PFSK-1 (cell line): ENCODE measurements at regions not wholly inside any gene's neighbourhood (a gene's known extent, or its start where the extent isn't known, plus 50 kb on each side); places are given as distances from the start of the nearest gene placed in this dataset.

Source experiments
- FOXP2 ChIP-seq: optimal IDR thresholded peaks from 2 replicates; pipeline ENCODE3; 2011; ENCODE audit warnings: borderline replicate concordance, control low read depth, inconsistent platforms; ENCODE audit not compliant: insufficient read depth; ENCODE audit errors: extremely low read length, extremely low read depth
- POLR2AphosphoS5 ChIP-seq: IDR thresholded peaks from 2 replicates; pipeline ENCODE4 v1.6.1; 2012; ENCODE audit warnings: low read depth, mild to moderate bottlenecking, control low read depth, low read length, moderate library complexity
- REST ChIP-seq, 2 experiments: IDR thresholded peaks; 2 replicates each; pipeline versions ENCODE4 v1.6.1 to v1.8.0; 2011 to 2012; ENCODE audit warnings: low read depth in 2 of 2, low read length in 2 of 2, control low read depth in 1 of 2, inconsistent platforms in 1 of 2, mild to moderate bottlenecking in 1 of 2, moderate library complexity in 1 of 2; ENCODE audit not compliant: insufficient read depth in 1 of 2
- SIN3A ChIP-seq: IDR thresholded peaks from 2 replicates; pipeline ENCODE4 v1.6.1; 2012; ENCODE audit warnings: mild to moderate bottlenecking, low read length, moderate library complexity, borderline replicate concordance; ENCODE audit not compliant: insufficient read depth
- TAF1 ChIP-seq: IDR thresholded peaks from 2 replicates; pipeline ENCODE4 v1.6.1; 2012; ENCODE audit warnings: low read length, control low read depth, borderline replicate concordance; ENCODE audit not compliant: insufficient read depth

- TF ChIP-seq POLR2AphosphoS5 = no peak
- TF ChIP-seq REST (IDR thresholded peaks at IDR 0.05; ENCODE audit: insufficient read depth in 1 of 2, low read depth in 2 of 2, low read length in 2 of 2) = no peak
- no peak for TF ChIP-seq TAF1
- no peak for TF ChIP-seq FOXP2
- no peak for TF ChIP-seq SIN3A
Observed at GRCh38 chr4:111636961-111637585, 508.2 kb upstream of the FAM241A start.

DNA sequence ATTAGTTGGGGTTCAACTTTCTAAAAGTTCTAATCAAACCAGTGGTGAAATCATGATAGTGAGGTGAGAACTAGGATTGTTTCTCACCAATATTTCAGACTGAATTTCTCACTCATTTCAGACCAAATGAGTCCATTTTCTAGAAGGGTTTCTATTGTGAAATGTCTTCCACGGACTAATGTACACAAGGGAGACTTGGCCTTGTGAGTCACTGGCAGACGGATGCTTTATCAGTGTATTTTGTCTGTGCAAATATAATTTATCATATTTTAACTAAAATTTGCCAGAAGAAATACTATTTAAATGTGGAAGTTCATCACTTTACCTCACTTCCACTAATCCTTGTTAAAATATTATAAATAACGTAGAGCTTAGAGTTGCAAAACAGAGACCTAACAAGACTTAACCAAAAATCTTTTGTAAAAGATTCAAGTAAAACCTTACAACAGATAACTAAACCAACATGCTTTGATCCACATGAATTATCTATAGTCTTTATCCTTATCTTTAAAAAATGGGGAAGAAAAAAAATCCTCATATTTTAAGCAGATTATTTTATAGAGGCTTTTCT is 506.0 kb upstream of the FAM241A start:
- TF ChIP-seq POLR2AphosphoS5 (no peak), TAF1 (no peak), REST (IDR thresholded peaks at IDR 0.05; ENCODE audit: insufficient read depth in 1 of 2, low read depth in 2 of 2, low read length in 2 of 2) (no peak), SIN3A (no peak), FOXP2 (no peak)

DNA sequence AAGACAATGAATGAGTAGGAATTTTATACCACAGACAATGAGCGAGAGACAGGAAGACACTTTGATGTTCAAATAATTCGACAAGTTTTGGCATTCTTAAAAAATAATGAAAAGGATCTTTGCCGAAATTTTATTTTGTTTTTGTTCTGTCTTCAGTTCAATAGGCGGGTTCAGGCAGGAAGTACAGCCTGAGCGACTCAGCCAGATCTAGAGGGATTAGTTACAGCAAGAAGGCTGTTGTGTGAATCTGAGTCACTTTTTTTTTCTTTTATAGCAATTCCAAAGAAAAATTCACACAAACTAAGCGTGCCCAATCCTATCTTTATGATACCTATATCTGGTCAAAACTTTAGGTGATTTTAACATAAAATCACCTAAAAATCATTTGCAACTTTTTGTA is 505.4 kb upstream of the FAM241A start:
- no peak for TF ChIP-seq SIN3A
- TF ChIP-seq TAF1 = no peak
- TF ChIP-seq FOXP2 = no peak
- no peak for TF ChIP-seq REST (IDR thresholded peaks at IDR 0.05; ENCODE audit: insufficient read depth in 1 of 2, low read depth in 2 of 2, low read length in 2 of 2)
- TF ChIP-seq POLR2AphosphoS5 = no peak

- TF ChIP-seq POLR2AphosphoS5 = no peak
Observed at GRCh38 chr4:111641813-111642579, 503.3 kb upstream of the FAM241A start.

DNA sequence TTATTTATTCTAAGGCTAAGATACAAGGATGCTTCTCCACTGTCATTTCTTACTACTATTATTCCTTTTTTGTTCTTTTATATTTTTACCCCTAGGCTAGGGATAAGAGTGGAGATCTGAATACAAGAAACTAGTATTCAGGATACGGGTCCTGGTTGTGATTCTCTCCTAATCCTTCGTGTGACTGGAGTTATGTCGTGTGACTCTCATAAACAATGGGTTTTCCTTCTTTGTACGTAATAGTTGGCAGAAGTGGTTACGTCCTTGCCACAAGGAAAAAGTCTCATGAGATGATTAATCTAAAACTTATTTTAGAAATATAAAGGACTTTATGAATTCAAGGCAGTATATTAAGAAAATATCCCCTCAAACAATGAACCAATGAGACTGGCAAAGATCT is 497.2 kb upstream of the FAM241A start:
- no peak for TF ChIP-seq POLR2AphosphoS5
- TF ChIP-seq TAF1 = no peak
- no peak for TF ChIP-seq SIN3A
- TF ChIP-seq REST (IDR thresholded peaks at IDR 0.05; ENCODE audit: insufficient read depth in 1 of 2, low read depth in 2 of 2, low read length in 2 of 2) = no peak
